Mesenchymal stem cell (in vitro differentiated cells and primary cell): ENCODE measurements at regions not wholly inside any gene's neighbourhood (a gene's known extent, or its start where the extent isn't known, plus 50 kb on each side); places are given as distances from the start of the nearest gene placed in this dataset.

Source experiments
- DNase-seq: peaks from one replicate; pipeline ENCODE4 v3.0.0-alpha.2; 2013
- H2AFZ ChIP-seq: one replicate; pipeline ENCODE4 v1.6.1; 2013; ENCODE audit warnings: low read depth, mild to moderate bottlenecking, control low read depth, inconsistent platforms, low read length, moderate library complexity
- H2AK5ac ChIP-seq: 2 replicates; pipeline ENCODE4 v1.6.1; 2013; ENCODE audit warnings: low read length, moderate library complexity, mild to moderate bottlenecking, inconsistent platforms; ENCODE audit not compliant: severe bottlenecking
- H2BK120ac ChIP-seq: one replicate; pipeline ENCODE4 v1.6.1; 2013; ENCODE audit warnings: low read depth, mild to moderate bottlenecking, inconsistent platforms, low read length, moderate library complexity
- H2BK12ac ChIP-seq, 2 experiments: one replicate each; pipeline ENCODE4 v1.6.1; 2013; ENCODE audit warnings: inconsistent platforms in 2 of 2, low read length in 2 of 2, mild to moderate bottlenecking in 2 of 2, moderate library complexity in 2 of 2, control low read depth in 1 of 2
- H2BK15ac ChIP-seq: one replicate; pipeline ENCODE4 v1.6.1; 2013; ENCODE audit warnings: mild to moderate bottlenecking, low read depth, inconsistent platforms; ENCODE audit not compliant: poor library complexity, severe bottlenecking
- H2BK5ac ChIP-seq: 2 replicates; pipeline ENCODE4 v1.6.1; 2013; ENCODE audit warnings: low read depth, mild to moderate bottlenecking, low read length, control low read depth, inconsistent platforms; ENCODE audit not compliant: poor library complexity, severe bottlenecking
- H3K14ac ChIP-seq, 2 experiments: one replicate each; pipeline ENCODE4 v1.6.1; 2013; ENCODE audit warnings: inconsistent platforms in 2 of 2, low read length in 2 of 2, control low read depth in 1 of 2, mild to moderate bottlenecking in 1 of 2, moderate library complexity in 1 of 2
- H3K18ac ChIP-seq, 2 experiments: one replicate each; pipeline ENCODE4 v1.6.1; 2013; ENCODE audit warnings: inconsistent platforms in 2 of 2, low read length in 2 of 2, control low read depth in 1 of 2, low read depth in 1 of 2, mild to moderate bottlenecking in 1 of 2
- H3K23ac ChIP-seq, 2 experiments: one replicate each; pipeline ENCODE4 v1.6.1; 2013; ENCODE audit warnings: inconsistent platforms in 2 of 2, low read length in 2 of 2, mild to moderate bottlenecking in 2 of 2, moderate library complexity in 2 of 2, control low read depth in 1 of 2
- H3K27ac ChIP-seq: 2 replicates; pipeline ENCODE4 v1.5.1; 2013; ENCODE audit warnings: mild to moderate bottlenecking, moderate library complexity, low read length, control low read depth, inconsistent platforms; ENCODE audit not compliant: poor library complexity, severe bottlenecking
- H3K27me3 ChIP-seq, 2 experiments: 2 replicates each; pipeline versions ENCODE4 v1.6.1 to v1.7.0; 2013; ENCODE audit warnings: low read length in 2 of 2, mild to moderate bottlenecking in 2 of 2, moderate library complexity in 2 of 2, control low read depth in 1 of 2, inconsistent platforms in 1 of 2; ENCODE audit not compliant: control insufficient read depth in 1 of 2, insufficient read depth in 1 of 2
- H3K36me3 ChIP-seq, 2 experiments: 2 replicates each; pipeline versions ENCODE4 v1.6.1 to v1.7.0; 2013; ENCODE audit warnings: low read length in 2 of 2, control low read depth in 1 of 2, inconsistent platforms in 1 of 2, low read depth in 1 of 2, mild to moderate bottlenecking in 1 of 2; ENCODE audit not compliant: insufficient read depth in 2 of 2, control insufficient read depth in 1 of 2
- H3K4ac ChIP-seq, 2 experiments: one replicate each; pipeline ENCODE4 v1.6.1; 2013; ENCODE audit warnings: inconsistent platforms in 2 of 2, low read length in 2 of 2, mild to moderate bottlenecking in 2 of 2, moderate library complexity in 2 of 2, control low read depth in 1 of 2, low read depth in 1 of 2
- H3K4me1 ChIP-seq: 2 replicates; pipeline ENCODE4 v1.6.1; 2013; ENCODE audit warnings: low read depth, low read length, control low read depth; ENCODE audit not compliant: control insufficient read depth, insufficient read depth
- H3K4me2 ChIP-seq: 2 replicates; pipeline ENCODE4 v1.6.1; 2013; ENCODE audit warnings: low read length, mild to moderate bottlenecking, inconsistent platforms; ENCODE audit not compliant: poor library complexity, severe bottlenecking
- H3K4me3 ChIP-seq, 2 experiments: 2 replicates each; pipeline versions ENCODE4 v1.5.1 to v1.7.0; 2013; ENCODE audit warnings: low read length in 2 of 2, mild to moderate bottlenecking in 2 of 2, control low read depth in 1 of 2, low read depth in 1 of 2; ENCODE audit not compliant: insufficient read depth in 1 of 2
- H3K79me1 ChIP-seq: replicated peaks from 2 replicates; pipeline ENCODE4 v1.6.1; 2013; ENCODE audit warnings: mild to moderate bottlenecking, control low read depth, low read length, inconsistent platforms; ENCODE audit not compliant: poor library complexity, severe bottlenecking
- H3K9ac ChIP-seq: 2 replicates; pipeline ENCODE4 v1.7.0; 2013; ENCODE audit warnings: mild to moderate bottlenecking, low read length, moderate library complexity
- H3K9me3 ChIP-seq: 2 replicates; pipeline ENCODE4 v1.7.0; 2013; ENCODE audit warnings: mild to moderate bottlenecking, low read length; ENCODE audit not compliant: control insufficient read depth
- H4K8ac ChIP-seq: one replicate; pipeline ENCODE4 v1.6.1; 2013; ENCODE audit warnings: inconsistent platforms, mild to moderate bottlenecking, low read length, moderate library complexity
- H4K91ac ChIP-seq: one replicate; pipeline ENCODE4 v1.6.1; 2013; ENCODE audit warnings: mild to moderate bottlenecking, low read length, inconsistent platforms
- WGBS: methylation state at CpG from one replicate; pipeline ENCODE4 v1.1.7; 2013; ENCODE audit warnings: mixed read lengths; 5-methylcytosine and 5-hydroxymethylcytosine counted together

GRCh38 chr11:134530636-134531326 lies 118.7 kb upstream of the B3GAT1 start:
- no peak overlapping the region for H2BK120ac ChIP-seq
- no peak overlapping the region for H3K14ac ChIP-seq
- no peak overlapping the region for H2AFZ ChIP-seq
- WGBS: 88% methylated on average over 14 of the region's 14 CpGs
- H3K4me2 ChIP-seq: no peak overlapping the region
- no peak overlapping the region for H3K4ac ChIP-seq
- no peaks in the 10 kb centered on the region for H3K9me3 ChIP-seq
- H2AK5ac ChIP-seq: no peak overlapping the region
- no peak overlapping the region for H2BK15ac ChIP-seq
- H3K18ac ChIP-seq: no peak overlapping the region
- no peak overlapping the region for H3K4me3 ChIP-seq
- no peaks in the 10 kb centered on the region for H3K79me1 ChIP-seq
- H2BK5ac ChIP-seq: no peak overlapping the region
- no peak overlapping the region for H3K9ac ChIP-seq
- no peak overlapping the region for H3K23ac ChIP-seq
- no peak overlapping the region for H4K91ac ChIP-seq
- no peak overlapping the region for H3K27ac ChIP-seq
- no peak for DNase-seq
- no peaks in the 10 kb centered on the region for H3K4me1 ChIP-seq
- H3K27me3 ChIP-seq: peaks cover 0 to 4% of the 10 kb centered on the region in 2 experiments
- no peak overlapping the region for H2BK12ac ChIP-seq
- H4K8ac ChIP-seq: no peak overlapping the region
- H3K36me3 ChIP-seq: no peaks in the 10 kb centered on the region

- H3K36me3 ChIP-seq: no peaks in the 10 kb centered on the region
- H3K14ac ChIP-seq: no peak overlapping the region
- no peak overlapping the region for H3K9ac ChIP-seq
- no peak for DNase-seq
- peak overlapping the region; percentile 50 for H4K91ac ChIP-seq
- no peak overlapping the region for H3K27ac ChIP-seq
- H3K9me3 ChIP-seq: no peaks in the 10 kb centered on the region
- H3K23ac ChIP-seq: no peak overlapping the region
- no peak overlapping the region for H2BK120ac ChIP-seq
- H2BK5ac ChIP-seq: no peak overlapping the region
- H2BK15ac ChIP-seq: no peak overlapping the region
- peaks cover 0 to 4% of the 10 kb centered on the region in 2 experiments for H3K27me3 ChIP-seq
- no peaks in the 10 kb centered on the region for H3K79me1 ChIP-seq
- WGBS: 71% methylated on average over 26 of the region's 26 CpGs
- no peak overlapping the region for H2AFZ ChIP-seq
- no peak overlapping the region for H3K4ac ChIP-seq
- H3K4me2 ChIP-seq: no peak overlapping the region
- no peaks in the 10 kb centered on the region for H3K4me1 ChIP-seq
- no peak overlapping the region for H2BK12ac ChIP-seq
- no peak overlapping the region for H2AK5ac ChIP-seq
- H3K18ac ChIP-seq: no peak overlapping the region
- H4K8ac ChIP-seq: no peak overlapping the region
- no peak overlapping the region for H3K4me3 ChIP-seq
Observed at GRCh38 chr11:134529212-134530096, 117.4 kb upstream of the B3GAT1 start.

DNA sequence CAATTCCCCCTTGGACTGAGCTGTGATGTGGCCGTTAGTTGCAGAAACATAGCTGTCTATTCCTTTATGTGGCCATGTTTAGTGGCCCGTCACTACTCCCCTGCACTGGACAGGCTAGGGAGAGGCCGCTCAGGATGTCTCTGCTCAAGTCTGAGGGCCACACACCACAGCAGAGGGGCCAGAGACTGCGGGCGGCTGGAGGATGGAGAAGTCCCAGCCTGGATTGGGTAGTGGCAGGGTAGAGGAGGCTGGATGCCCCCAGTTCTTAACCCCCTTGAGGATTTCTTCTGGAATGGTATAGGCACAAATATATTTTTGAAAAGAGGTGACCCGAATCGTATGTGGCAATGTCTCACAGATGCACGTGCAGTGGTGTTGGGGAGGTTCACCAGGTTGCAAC lies 116.4 kb upstream of the B3GAT1 start:
- no peaks in the 10 kb centered on the region for H3K9me3 ChIP-seq
- H4K91ac ChIP-seq: no peak overlapping the region
- no peak overlapping the region for H3K23ac ChIP-seq
- H3K18ac ChIP-seq: no peak overlapping the region
- WGBS: 83% methylated on average over 8 of the region's 8 CpGs
- H3K79me1 ChIP-seq: no peaks in the 10 kb centered on the region
- no peaks in the 10 kb centered on the region for H3K36me3 ChIP-seq
- no peak overlapping the region for H2BK120ac ChIP-seq
- H2AFZ ChIP-seq: no peak overlapping the region
- H3K4me3 ChIP-seq: no peak overlapping the region
- no peak overlapping the region for H4K8ac ChIP-seq
- H3K27ac ChIP-seq: no peak overlapping the region
- H2BK5ac ChIP-seq: no peak overlapping the region
- H2BK12ac ChIP-seq: no peak overlapping the region
- DNase-seq: no peak
- H3K4me1 ChIP-seq: no peaks in the 10 kb centered on the region
- peaks cover 0 to 4% of the 10 kb centered on the region in 2 experiments for H3K27me3 ChIP-seq
- no peak overlapping the region for H3K4me2 ChIP-seq
- no peak overlapping the region for H3K4ac ChIP-seq
- H2AK5ac ChIP-seq: no peak overlapping the region
- H2BK15ac ChIP-seq: no peak overlapping the region
- H3K9ac ChIP-seq: no peak overlapping the region
- H3K14ac ChIP-seq: no peak overlapping the region
